ENCODE measurements at regions not wholly inside any gene's neighbourhood (a gene's known extent, or its start where the extent isn't known, plus 50 kb on each side); places are given as distances from the start of the nearest gene placed in this dataset.

DNA sequence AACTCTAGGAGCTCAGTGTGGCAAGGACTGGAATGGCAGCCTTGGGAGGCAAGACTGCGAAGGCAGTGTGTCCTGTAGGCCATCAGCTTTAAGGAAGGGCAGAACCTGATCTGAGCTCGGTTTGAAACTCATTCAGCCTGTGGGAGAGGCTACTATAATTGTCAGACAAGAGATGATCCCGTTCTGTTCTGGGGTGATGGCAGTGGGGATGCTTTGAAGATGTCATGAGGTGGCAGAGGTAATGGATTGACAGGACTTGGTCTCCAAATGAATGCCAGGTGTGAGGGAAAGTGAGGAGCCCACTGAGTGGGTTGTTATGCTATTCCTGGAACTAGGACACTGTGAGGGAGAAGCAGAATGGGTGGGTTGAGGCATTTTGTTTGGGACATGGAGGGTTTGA lies 144.9 kb downstream of the PJA1 start:
- DNase-seq, result no peak
- Histone ChIP-seq H3K9me3 (no peaks in the 10 kb centered on the region), H3K9ac (ENCODE audit: low read depth in 2 of 2, low read length in 2 of 2) (no peak overlapping the region), H3K36me3 (no peaks in the 10 kb centered on the region), H3K27ac (no peak overlapping the region), H3K4me1 (no peaks in the 10 kb centered on the region), H3K27me3 (no peaks in the 10 kb centered on the region), H3K4me3 (no peak overlapping the region)
- intact Hi-C loops (cut with DNase I), result no loop called here
- TF ChIP-seq, protein P1, sequence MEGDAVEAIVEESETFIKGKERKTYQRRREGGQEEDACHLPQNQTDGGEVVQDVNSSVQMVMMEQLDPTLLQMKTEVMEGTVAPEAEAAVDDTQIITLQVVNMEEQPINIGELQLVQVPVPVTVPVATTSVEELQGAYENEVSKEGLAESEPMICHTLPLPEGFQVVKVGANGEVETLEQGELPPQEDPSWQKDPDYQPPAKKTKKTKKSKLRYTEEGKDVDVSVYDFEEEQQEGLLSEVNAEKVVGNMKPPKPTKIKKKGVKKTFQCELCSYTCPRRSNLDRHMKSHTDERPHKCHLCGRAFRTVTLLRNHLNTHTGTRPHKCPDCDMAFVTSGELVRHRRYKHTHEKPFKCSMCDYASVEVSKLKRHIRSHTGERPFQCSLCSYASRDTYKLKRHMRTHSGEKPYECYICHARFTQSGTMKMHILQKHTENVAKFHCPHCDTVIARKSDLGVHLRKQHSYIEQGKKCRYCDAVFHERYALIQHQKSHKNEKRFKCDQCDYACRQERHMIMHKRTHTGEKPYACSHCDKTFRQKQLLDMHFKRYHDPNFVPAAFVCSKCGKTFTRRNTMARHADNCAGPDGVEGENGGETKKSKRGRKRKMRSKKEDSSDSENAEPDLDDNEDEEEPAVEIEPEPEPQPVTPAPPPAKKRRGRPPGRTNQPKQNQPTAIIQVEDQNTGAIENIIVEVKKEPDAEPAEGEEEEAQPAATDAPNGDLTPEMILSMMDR (IDR thresholded peaks at IDR 0.05), result no peak

DNA sequence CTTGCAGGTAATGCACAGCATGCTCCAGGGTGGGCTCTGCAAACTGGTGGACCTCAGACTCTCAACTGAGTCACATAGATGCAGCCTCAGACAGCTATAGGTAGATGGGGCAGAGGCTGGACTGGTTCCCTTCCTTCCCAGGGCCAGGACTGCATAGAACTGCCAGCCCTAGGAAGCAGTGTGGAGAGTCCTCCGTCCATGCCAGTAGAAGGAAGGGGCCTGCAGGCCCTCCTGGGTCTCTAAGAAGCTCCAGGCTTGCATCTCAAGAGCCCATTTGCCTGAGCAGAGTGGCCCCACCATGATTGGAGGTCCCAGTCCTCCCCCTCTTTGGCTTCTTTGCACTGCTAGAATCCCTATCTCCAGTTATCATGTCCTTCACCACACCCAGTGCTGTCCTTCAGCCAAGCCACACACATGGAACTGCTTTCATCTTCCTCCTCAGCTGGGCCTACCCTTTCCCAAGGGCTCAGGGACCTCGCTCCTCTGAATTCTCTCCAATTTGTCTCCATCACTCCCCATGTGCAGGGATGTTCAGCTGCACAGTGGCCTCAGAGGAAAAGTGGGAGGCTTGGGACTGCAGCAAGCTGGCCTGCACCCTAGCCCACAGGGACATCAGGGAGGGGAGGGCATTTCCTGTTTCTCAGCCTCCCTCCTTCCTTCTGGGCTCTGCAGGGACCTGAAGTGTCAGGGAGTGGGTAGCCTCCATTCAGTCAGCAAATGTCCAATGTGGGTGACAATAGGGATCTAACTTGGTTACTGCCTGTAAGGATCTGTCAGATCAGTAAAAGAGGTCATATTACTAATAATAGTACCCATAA lies 146.0 kb downstream of the PJA1 start:
- no peak for DNase-seq

DNA sequence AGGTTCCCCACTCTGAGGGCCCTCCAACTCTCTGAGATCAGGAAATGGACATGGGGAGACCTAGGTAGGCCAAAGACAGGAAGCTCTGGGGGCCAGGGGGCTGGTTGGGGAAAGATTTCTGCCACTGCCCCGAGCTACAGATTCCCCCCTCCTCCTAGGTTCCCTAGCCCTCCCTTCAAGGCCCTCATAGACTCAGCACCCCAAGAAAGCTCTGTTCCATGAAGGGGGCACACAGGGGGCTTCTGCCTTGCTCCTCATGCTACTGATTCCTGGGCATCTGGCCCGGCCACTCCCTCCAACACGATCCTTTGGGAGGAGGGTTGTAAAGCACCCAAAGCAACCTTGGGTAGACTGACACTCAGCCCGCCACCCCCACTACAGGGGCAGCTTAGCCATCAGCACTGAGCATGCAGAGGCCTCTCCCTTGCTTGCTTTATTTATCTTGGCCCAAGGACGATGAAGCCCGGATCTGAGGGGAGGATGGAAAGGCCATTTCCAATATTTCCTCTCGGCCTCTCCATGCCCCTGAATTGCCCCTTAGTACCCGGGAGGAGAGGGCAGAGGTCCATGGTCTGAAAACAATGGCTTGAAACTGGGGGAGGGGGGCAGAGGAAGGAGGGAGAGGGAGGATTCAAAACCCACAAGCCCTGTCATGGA lies 146.7 kb downstream of the PJA1 start:
- TF ChIP-seq, protein P1 (IDR thresholded peaks at IDR 0.05), result no peak
- intact Hi-C loops (cut with DNase I), result no loop called here
- no peaks in the 10 kb centered on the region for H3K4me1 ChIP-seq
- no peak overlapping the region for H3K4me3 ChIP-seq
- H3K9ac ChIP-seq (ENCODE audit: low read depth in 2 of 2, low read length in 2 of 2), result no peak overlapping the region
- no peak overlapping the region for H3K27ac ChIP-seq
- no peaks in the 10 kb centered on the region for H3K36me3 ChIP-seq
- no peak for DNase-seq
- no peaks in the 10 kb centered on the region for H3K9me3 ChIP-seq
- H3K27me3 ChIP-seq, result no peaks in the 10 kb centered on the region

More for the DNA sequence above, 146.0 kb downstream of the PJA1 start:
- TF ChIP-seq, protein P1 (IDR thresholded peaks at IDR 0.05), result no peak
- Histone ChIP-seq H3K9me3 (no peaks in the 10 kb centered on the region), H3K4me1 (no peaks in the 10 kb centered on the region), H3K4me3 (no peak overlapping the region), H3K36me3 (no peaks in the 10 kb centered on the region), H3K9ac (ENCODE audit: low read depth in 2 of 2, low read length in 2 of 2) (no peak overlapping the region), H3K27me3 (no peaks in the 10 kb centered on the region), H3K27ac (no peak overlapping the region)
- intact Hi-C loops (cut with DNase I), result no loop called here

DNA sequence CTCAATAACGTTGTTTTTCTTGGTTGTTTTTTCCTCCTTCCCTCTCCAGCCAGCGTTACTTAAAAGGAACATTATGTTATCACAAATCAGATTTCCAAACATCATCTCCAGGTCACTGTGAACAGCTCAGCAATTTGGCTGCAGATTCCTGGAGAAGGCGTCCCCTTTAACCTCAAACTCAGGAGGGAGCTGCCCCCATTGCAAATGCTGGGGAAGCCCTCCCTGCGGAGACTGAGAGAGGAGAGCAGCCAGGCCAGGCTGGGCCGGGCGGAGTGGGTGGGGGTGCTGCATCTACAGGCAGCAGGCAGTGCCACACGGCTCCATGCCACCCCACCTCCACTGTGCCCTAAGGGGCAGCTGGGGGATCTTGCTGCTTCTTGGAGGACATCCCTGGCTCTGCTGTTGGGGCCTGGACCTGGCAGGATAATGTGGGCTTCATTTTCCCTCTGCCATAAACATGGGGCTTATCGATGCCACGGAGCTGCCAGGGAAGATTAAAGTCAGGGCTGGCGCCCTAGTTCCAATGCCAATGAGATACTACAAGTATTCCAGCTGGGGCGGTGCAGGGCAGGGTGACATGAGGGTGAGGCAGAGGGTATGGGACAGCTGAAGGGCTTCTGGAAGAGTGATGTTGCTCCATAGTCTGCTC lies 148.8 kb downstream of the PJA1 start:
- intact Hi-C loops (cut with DNase I), result no loop called here
- Histone ChIP-seq H3K9ac (ENCODE audit: low read depth in 2 of 2, low read length in 2 of 2) (no peak overlapping the region), H3K27me3 (no peaks in the 10 kb centered on the region), H3K27ac (no peak overlapping the region), H3K9me3 (no peaks in the 10 kb centered on the region), H3K4me1 (no peaks in the 10 kb centered on the region), H3K36me3 (no peaks in the 10 kb centered on the region), H3K4me3 (no peak overlapping the region)
- no peak for DNase-seq
- TF ChIP-seq, protein P1 (IDR thresholded peaks at IDR 0.05), result no peak

DNA sequence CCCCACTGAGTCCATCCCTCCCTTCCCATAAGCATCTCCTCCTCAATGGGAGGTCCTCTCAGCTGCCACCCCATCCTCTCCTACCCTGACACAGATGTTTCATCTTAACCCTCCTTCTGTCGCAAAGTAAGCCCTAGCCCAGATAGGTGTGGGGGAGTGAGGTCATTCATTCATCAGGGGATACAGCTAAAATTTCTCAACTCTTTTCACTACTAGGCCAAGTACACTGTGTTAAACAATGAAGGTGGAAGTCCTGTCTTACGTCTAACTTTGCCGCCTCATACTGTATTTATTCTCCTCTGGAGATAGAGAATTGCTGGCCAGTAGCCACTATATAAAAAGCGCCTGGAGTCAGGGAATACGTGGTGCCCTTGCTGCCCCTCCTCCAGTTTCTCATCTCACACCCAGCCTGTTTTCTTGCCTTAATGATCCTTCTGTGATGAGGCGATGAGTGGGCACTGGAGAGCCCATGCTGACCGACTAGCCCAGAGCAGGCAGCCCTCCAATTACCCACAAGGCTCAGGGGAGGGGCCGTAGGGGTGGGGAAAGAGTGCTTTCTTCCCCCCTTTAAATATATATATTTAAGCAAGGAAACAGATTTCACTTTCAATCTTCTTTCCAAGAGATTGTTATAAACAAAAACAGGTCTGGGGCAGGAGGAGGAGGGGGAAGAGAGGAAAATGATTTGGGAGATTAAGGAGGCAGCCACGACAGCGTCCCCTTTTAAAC lies 149.5 kb downstream of the PJA1 start:
- no peaks in the 10 kb centered on the region for H3K27me3 ChIP-seq
- no peak overlapping the region for H3K9ac ChIP-seq (ENCODE audit: low read depth in 2 of 2, low read length in 2 of 2)
- no peaks in the 10 kb centered on the region for H3K36me3 ChIP-seq
- no peaks in the 10 kb centered on the region for H3K9me3 ChIP-seq
- H3K27ac ChIP-seq, result no peak overlapping the region
- H3K4me1 ChIP-seq, result no peaks in the 10 kb centered on the region
- TF ChIP-seq, protein P1 (IDR thresholded peaks at IDR 0.05), result no peak
- H3K4me3 ChIP-seq, result no peak overlapping the region
- no peak for DNase-seq
- intact Hi-C loops (cut with DNase I), result no loop called here

All from colonic mucosa (tissue), 4 donors.